SK-N-SH (cell line): ENCODE measurements at regions not wholly inside any gene's neighbourhood (a gene's known extent, or its start where the extent isn't known, plus 50 kb on each side); places are given as distances from the start of the nearest gene placed in this dataset.

Source experiments
- CTCF ChIA-PET: fragments of 300-600, 350-600 bp; formaldehyde crosslinking; extraction: SDS; loops from one replicate; lab custom pipeline; 2021; lab: Yijun Ruan, JAX
- POLR2A ChIA-PET: fragments of 350-600 bp; sonication (Branson Sonifier 250); formaldehyde crosslinking; extraction: SDS; loops from one replicate; lab custom pipeline; 2020; ENCODE audit warnings: antibody characterized with exemption, inconsistent platforms; lab: Yijun Ruan, JAX
- DNase-seq: peaks from one replicate; pipeline ENCODE4 v3.0.0; 2012
- H2AFZ ChIP-seq: fragments of 200-600 bp; sonication (generic); 2 replicates; pipeline ENCODE4 v1.8.1; 2016; ENCODE audit warnings: antibody characterized with exemption, mild to moderate bottlenecking, low read depth
- H3F3A ChIP-seq: fragments of 200-600 bp; sonication (generic); replicated peaks from 2 replicates; pipeline ENCODE3; 2016; ENCODE audit warnings: antibody characterized with exemption, mild to moderate bottlenecking; ENCODE audit not compliant: insufficient read depth
- H3K27ac ChIP-seq, 2 experiments: fragments of 200-500 bp in 1 of 2; fragments of 200-600 bp in 1 of 2; sonication (Bioruptor generic) in 1 of 2; sonication (generic), shearing (Covaris generic) in 1 of 2; 2 replicates each; pipeline versions ENCODE4 v1.5.1 to v1.6.1; 2014 to 2016; ENCODE audit warnings: low read depth in 2 of 2, inconsistent platforms in 1 of 2, low read length in 1 of 2, mild to moderate bottlenecking in 1 of 2, mixed read lengths in 1 of 2
- H3K27me3 ChIP-seq: fragments of 200-600 bp; sonication (generic), shearing (Covaris generic); 2 replicates; pipeline ENCODE4 v1.6.1; 2016; ENCODE audit warnings: mixed run types; ENCODE audit not compliant: insufficient read depth
- H3K36me3 ChIP-seq, 2 experiments: fragments of 200-500 bp in 1 of 2; fragments of 200-600 bp in 1 of 2; sonication (Bioruptor generic) in 1 of 2; sonication (generic) in 1 of 2; replicated peaks in 1 of 2; 2 replicates each; pipeline versions ENCODE3 to v1.5.1; 2014 to 2016; ENCODE audit warnings: low read length in 1 of 2, mild to moderate bottlenecking in 1 of 2; ENCODE audit not compliant: insufficient read depth in 2 of 2, control insufficient read depth in 1 of 2
- H3K4me1 ChIP-seq, 2 experiments: fragments of 200-500 bp in 1 of 2; fragments of 200-600 bp in 1 of 2; sonication (Bioruptor generic) in 1 of 2; sonication (generic), shearing (Covaris generic) in 1 of 2; 2 replicates each; pipeline versions ENCODE4 v1.5.1 to v1.6.1; 2014 to 2016; ENCODE audit warnings: low read depth in 1 of 2, low read length in 1 of 2, mixed run types in 1 of 2; ENCODE audit not compliant: insufficient read depth in 2 of 2, control insufficient read depth in 1 of 2
- H3K4me2 ChIP-seq: fragments of 200-600 bp; sonication (generic), shearing (Covaris generic); 2 replicates; pipeline ENCODE4 v1.6.1; 2017; ENCODE audit warnings: mixed run types
- H3K4me3 ChIP-seq, 2 experiments: fragments of 200-500 bp in 1 of 2; fragments of 200-600 bp in 1 of 2; sonication (Bioruptor generic) in 1 of 2; sonication (generic), shearing (Covaris generic) in 1 of 2; 2 replicates each; pipeline versions ENCODE4 v1.5.1 to v1.8.1; 2014 to 2016; ENCODE audit warnings: low read depth in 2 of 2, inconsistent platforms in 1 of 2, low read length in 1 of 2, mild to moderate bottlenecking in 1 of 2, mixed read lengths in 1 of 2, moderate library complexity in 1 of 2
- H3K79me2 ChIP-seq: fragments of 200-600 bp; sonication (generic); 2 replicates; pipeline ENCODE4 v1.8.1; 2017; ENCODE audit warnings: mild to moderate bottlenecking; ENCODE audit not compliant: insufficient read depth
- H3K9ac ChIP-seq: fragments of 200-600 bp; sonication (generic); 2 replicates; pipeline ENCODE4 v1.6.1; 2017; ENCODE audit warnings: mixed run types
- H3K9me2 ChIP-seq: fragments of 200-600 bp; sonication (generic); 2 replicates; pipeline ENCODE4 v1.6.1; 2017; ENCODE audit warnings: mixed run types
- H3K9me3 ChIP-seq: fragments of 200-600 bp; sonication (generic); 2 replicates; pipeline ENCODE4 v1.6.1; 2017; ENCODE audit warnings: mixed run types, mild to moderate bottlenecking, moderate library complexity
- H4K20me1 ChIP-seq: fragments of 200-600 bp; sonication (generic); 2 replicates; pipeline ENCODE4 v1.6.1; 2017; ENCODE audit warnings: mild to moderate bottlenecking, mixed run types; ENCODE audit not compliant: insufficient read depth
- EZH2phosphoT487 ChIP-seq: fragments of 200-600 bp; sonication (generic); IDR thresholded peaks from 2 replicates; pipeline ENCODE4 v1.6.1; 2017; ENCODE audit warnings: low read depth, mixed run types, mild to moderate bottlenecking, antibody characterized with exemption, moderate library complexity, borderline replicate concordance
- FOSL2 ChIP-seq: IDR thresholded peaks from 2 replicates; pipeline ENCODE4 v1.4.0; 2012; ENCODE audit warnings: low read depth, mild to moderate bottlenecking, moderate library complexity, borderline replicate concordance
- FOXM1 ChIP-seq: IDR thresholded peaks from 2 replicates; pipeline ENCODE4 v1.4.0; 2012; ENCODE audit warnings: low read depth, mild to moderate bottlenecking
- GABPA ChIP-seq: IDR thresholded peaks from 2 replicates; pipeline ENCODE4 v1.4.0; 2012; ENCODE audit warnings: low read depth, mild to moderate bottlenecking
- MEF2A ChIP-seq: IDR thresholded peaks from 2 replicates; pipeline ENCODE4 v1.4.0; 2012; ENCODE audit warnings: low read depth, borderline replicate concordance
- MXI1 ChIP-seq: IDR thresholded peaks from 2 replicates; pipeline ENCODE4 v1.6.1; 2012; ENCODE audit warnings: mild to moderate bottlenecking, low read depth, low read length, improper control_type of control experiment
- NFIC ChIP-seq: IDR thresholded peaks from 2 replicates; pipeline ENCODE4 v1.4.0; 2012; ENCODE audit warnings: borderline replicate concordance
- POLR2AphosphoS5 ChIP-seq: IDR thresholded peaks from 2 replicates; pipeline ENCODE4 v1.6.1; 2012; ENCODE audit warnings: low read depth, low read length
- RAD21 ChIP-seq: IDR thresholded peaks from 2 replicates; pipeline ENCODE4 v1.6.1; 2012; ENCODE audit warnings: mild to moderate bottlenecking, low read length
- RCOR1 ChIP-seq: fragments of 150-350 bp; IDR thresholded peaks from 2 replicates; pipeline ENCODE4 v1.6.1; 2017; ENCODE audit warnings: antibody characterized with exemption, low read length
- SMC3 ChIP-seq: IDR thresholded peaks from 2 replicates; pipeline ENCODE4 v1.6.1; 2012; ENCODE audit warnings: low read depth, low read length, improper control_type of control experiment
- TEAD4 ChIP-seq: IDR thresholded peaks from 2 replicates; pipeline ENCODE4 v1.4.0; 2012; ENCODE audit warnings: mild to moderate bottlenecking, borderline replicate concordance; ENCODE audit not compliant: insufficient read depth
- whole genome bisulfite sequencing: methylation state at CpG from one replicate; pipeline ENCODE4 v1.1.6; 2017; ENCODE audit warnings: low lambda C conversion rate; 5-methylcytosine and 5-hydroxymethylcytosine counted together
- TF ChIP-seq, protein P1 (sequence below): IDR thresholded peaks from 2 replicates; pipeline ENCODE4; 2012
- TF ChIP-seq, protein P2 (sequence below): fragments of 200-600 bp; sonication (generic); IDR thresholded peaks from 2 replicates; pipeline ENCODE4 v1.6.1; 2017; ENCODE audit warnings: antibody characterized with exemption, mild to moderate bottlenecking, moderate library complexity
- TF ChIP-seq, protein P3 (sequence below): IDR thresholded peaks from 2 replicates; pipeline ENCODE4 v1.4.0; 2012; ENCODE audit warnings: low read depth
- TF ChIP-seq, protein P4 (sequence below): fragments of 150-350 bp; IDR thresholded peaks from 2 replicates; pipeline ENCODE4 v1.6.1; 2017; ENCODE audit warnings: antibody characterized with exemption, low read length, low read depth, borderline replicate concordance
- TF ChIP-seq, protein P5 (sequence below): IDR thresholded peaks from 2 replicates; pipeline ENCODE4 v1.4.0; 2012; ENCODE audit warnings: low read depth, borderline replicate concordance

DNA sequence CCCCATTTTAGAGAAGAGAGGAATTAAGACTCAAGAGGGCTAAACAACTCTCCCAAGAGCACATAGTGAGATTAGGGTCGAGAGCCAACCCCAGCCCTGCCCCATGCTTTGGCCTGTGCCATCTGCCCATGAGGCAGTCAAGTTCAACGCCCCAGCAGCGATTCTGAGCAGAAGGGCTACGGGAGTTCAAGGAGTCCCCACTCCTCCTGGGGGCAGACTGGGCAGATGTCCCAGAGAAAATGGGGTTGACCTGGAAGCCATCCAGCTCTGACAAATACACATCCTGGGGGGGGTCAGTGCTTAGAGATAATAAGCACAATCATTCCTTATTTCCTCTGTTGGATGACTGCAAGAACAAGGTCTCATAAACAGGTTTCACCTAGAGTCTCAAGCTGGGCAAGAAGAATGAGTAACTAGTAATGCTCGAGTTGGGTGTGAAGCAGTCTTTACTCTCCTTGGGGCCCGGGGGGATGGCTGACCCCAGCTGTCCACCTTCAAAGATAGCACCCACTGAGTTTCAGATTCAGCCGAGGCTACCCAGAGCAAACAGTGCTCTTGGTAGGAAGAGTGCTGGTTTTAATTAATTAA is 716.4 kb downstream of the RNF144A start:
- CTCF ChIA-PET = no interaction called here
- POLR2A ChIA-PET = no interaction called here
- 38% methylated on average over 5 of the region's 7 CpGs for WGBS

DNA sequence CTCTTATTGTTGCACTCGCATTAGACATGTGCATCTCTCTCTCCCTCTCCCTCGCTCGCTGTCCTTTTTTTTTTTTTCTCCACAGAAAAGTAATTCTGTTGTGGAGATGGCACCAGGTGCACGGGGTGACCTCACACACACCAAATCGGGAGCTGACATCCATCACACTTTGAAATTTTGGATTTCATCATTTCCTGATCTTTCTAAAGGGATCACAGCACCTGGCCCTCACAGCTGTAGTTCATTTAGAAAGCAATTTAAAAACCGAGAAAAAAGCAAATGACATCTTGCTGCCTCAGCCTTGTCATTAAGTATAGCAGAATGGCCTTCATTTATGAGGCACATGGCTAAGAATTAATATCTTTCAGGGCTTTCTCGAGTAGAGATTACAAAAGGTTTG is 717.2 kb downstream of the RNF144A start:
- Histone ChIP-seq H3K36me3 (no peaks in the 10 kb centered on the region), H3K4me2 (no peak overlapping the region), H4K20me1 (no peaks in the 10 kb centered on the region), H3K4me3 (no peak overlapping the region), H3K9me2 (no peaks in the 10 kb centered on the region), H3F3A (no peaks in the 10 kb centered on the region), H3K9me3 (no peaks in the 10 kb centered on the region), H3K27me3 (no peaks in the 10 kb centered on the region), H2AFZ (no peak overlapping the region), H3K79me2 (no peaks in the 10 kb centered on the region), H3K9ac (no peak overlapping the region), H3K4me1 (peaks cover 0 to 12% of the 10 kb centered on the region in 2 experiments; a peak in 2 of 4 replicates), H3K27ac (no peak overlapping the region; a peak in 1 of 4 replicates)
- 58% methylated on average over 7 of the region's 7 CpGs for WGBS
- CTCF ChIA-PET = no interaction called here
- POLR2A ChIA-PET = no interaction called here
- DNase-seq = no peak
- TF ChIP-seq, protein P1, sequence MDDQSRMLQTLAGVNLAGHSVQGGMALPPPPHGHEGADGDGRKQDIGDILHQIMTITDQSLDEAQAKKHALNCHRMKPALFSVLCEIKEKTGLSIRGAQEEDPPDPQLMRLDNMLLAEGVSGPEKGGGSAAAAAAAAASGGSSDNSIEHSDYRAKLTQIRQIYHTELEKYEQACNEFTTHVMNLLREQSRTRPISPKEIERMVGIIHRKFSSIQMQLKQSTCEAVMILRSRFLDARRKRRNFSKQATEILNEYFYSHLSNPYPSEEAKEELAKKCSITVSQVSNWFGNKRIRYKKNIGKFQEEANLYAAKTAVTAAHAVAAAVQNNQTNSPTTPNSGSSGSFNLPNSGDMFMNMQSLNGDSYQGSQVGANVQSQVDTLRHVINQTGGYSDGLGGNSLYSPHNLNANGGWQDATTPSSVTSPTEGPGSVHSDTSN = no peak
- TF ChIP-seq TEAD4 (no peak), FOSL2 (no peak), EZH2phosphoT487 (no peak), NFIC (no peak), MXI1 (no peak), POLR2AphosphoS5 (no peak)
- TF ChIP-seq, protein P2, sequence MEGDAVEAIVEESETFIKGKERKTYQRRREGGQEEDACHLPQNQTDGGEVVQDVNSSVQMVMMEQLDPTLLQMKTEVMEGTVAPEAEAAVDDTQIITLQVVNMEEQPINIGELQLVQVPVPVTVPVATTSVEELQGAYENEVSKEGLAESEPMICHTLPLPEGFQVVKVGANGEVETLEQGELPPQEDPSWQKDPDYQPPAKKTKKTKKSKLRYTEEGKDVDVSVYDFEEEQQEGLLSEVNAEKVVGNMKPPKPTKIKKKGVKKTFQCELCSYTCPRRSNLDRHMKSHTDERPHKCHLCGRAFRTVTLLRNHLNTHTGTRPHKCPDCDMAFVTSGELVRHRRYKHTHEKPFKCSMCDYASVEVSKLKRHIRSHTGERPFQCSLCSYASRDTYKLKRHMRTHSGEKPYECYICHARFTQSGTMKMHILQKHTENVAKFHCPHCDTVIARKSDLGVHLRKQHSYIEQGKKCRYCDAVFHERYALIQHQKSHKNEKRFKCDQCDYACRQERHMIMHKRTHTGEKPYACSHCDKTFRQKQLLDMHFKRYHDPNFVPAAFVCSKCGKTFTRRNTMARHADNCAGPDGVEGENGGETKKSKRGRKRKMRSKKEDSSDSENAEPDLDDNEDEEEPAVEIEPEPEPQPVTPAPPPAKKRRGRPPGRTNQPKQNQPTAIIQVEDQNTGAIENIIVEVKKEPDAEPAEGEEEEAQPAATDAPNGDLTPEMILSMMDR = no peak

More for the DNA sequence above, 716.4 kb downstream of the RNF144A start:
- no peak overlapping the region for H3K4me2 ChIP-seq
- TF ChIP-seq, protein P3, sequence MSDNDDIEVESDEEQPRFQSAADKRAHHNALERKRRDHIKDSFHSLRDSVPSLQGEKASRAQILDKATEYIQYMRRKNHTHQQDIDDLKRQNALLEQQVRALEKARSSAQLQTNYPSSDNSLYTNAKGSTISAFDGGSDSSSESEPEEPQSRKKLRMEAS = no peak
- no peak for TF ChIP-seq TEAD4
- no peak for TF ChIP-seq FOXM1
- TF ChIP-seq, protein P4, sequence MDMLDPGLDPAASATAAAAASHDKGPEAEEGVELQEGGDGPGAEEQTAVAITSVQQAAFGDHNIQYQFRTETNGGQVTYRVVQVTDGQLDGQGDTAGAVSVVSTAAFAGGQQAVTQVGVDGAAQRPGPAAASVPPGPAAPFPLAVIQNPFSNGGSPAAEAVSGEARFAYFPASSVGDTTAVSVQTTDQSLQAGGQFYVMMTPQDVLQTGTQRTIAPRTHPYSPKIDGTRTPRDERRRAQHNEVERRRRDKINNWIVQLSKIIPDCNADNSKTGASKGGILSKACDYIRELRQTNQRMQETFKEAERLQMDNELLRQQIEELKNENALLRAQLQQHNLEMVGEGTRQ = no peak
- TF ChIP-seq RCOR1 = no peak
- TF ChIP-seq MEF2A = no peak
- TF ChIP-seq, protein P5, sequence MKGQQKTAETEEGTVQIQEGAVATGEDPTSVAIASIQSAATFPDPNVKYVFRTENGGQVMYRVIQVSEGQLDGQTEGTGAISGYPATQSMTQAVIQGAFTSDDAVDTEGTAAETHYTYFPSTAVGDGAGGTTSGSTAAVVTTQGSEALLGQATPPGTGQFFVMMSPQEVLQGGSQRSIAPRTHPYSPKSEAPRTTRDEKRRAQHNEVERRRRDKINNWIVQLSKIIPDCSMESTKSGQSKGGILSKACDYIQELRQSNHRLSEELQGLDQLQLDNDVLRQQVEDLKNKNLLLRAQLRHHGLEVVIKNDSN = no peak
- TF ChIP-seq, protein P1 = no peak
- TF ChIP-seq RAD21 = no peak
- no peak for TF ChIP-seq SMC3
- TF ChIP-seq GABPA = no peak
- no peak for TF ChIP-seq EZH2phosphoT487
- TF ChIP-seq, all 33 proteins: peak for 0
- no peak overlapping the region for H3K27ac ChIP-seq
- peaks cover 0 to 12% of the 10 kb centered on the region in 2 experiments; a peak in 1 of 4 replicates for H3K4me1 ChIP-seq
- H2AFZ ChIP-seq = no peak overlapping the region
- no peaks in the 10 kb centered on the region for H4K20me1 ChIP-seq
- H3K9ac ChIP-seq = no peak overlapping the region
- no peaks in the 10 kb centered on the region for H3K36me3 ChIP-seq
- no peak for DNase-seq
- no peaks in the 10 kb centered on the region for H3K79me2 ChIP-seq
- H3K9me3 ChIP-seq = no peaks in the 10 kb centered on the region
- no peaks in the 10 kb centered on the region for H3F3A ChIP-seq
- no peaks in the 10 kb centered on the region for H3K9me2 ChIP-seq
- no peaks in the 10 kb centered on the region for H3K27me3 ChIP-seq
- H3K4me3 ChIP-seq = no peak overlapping the region
